ENCODE measurements at regions not wholly inside any gene's neighbourhood (a gene's known extent, or its start where the extent isn't known, plus 50 kb on each side); places are given as distances from the start of the nearest gene placed in this dataset.

- TF ChIP-seq CTCF (IDR thresholded peaks at IDR 0.05; ENCODE audit: low read depth, low read length): no peak
- TF ChIP-seq EZH2phosphoT487 (IDR thresholded peaks at IDR 0.05; ENCODE audit: low read depth): no peak
- no peak overlapping the region for H3K9ac ChIP-seq (ENCODE audit: low read length)
Measured at GRCh38 chr9:88678008-88678407, 143.0 kb downstream of the NXNL2 start.

GRCh38 chr9:88678431-88678830, 143.5 kb downstream of the NXNL2 start:
- no peaks in the 10 kb centered on the region for H3K4me1 ChIP-seq (ENCODE audit: low read length)
- no peaks in the 10 kb centered on the region for H3K79me2 ChIP-seq (ENCODE audit: low read length)
- no peaks in the 10 kb centered on the region for H3K36me3 ChIP-seq (replicated peaks; ENCODE audit: low read depth, low read length)
- no peak overlapping the region for H3K9ac ChIP-seq (ENCODE audit: low read length)
- H3K9me3 ChIP-seq (ENCODE audit: insufficient read depth, low read length): no peaks in the 10 kb centered on the region
- H3K27ac ChIP-seq (ENCODE audit: low read length): no peak overlapping the region
- no peaks in the 10 kb centered on the region for H4K20me1 ChIP-seq (ENCODE audit: insufficient read depth, low read length)
- no peaks in the 10 kb centered on the region for H3K27me3 ChIP-seq (ENCODE audit: low read depth, low read length)
- H3K4me2 ChIP-seq (ENCODE audit: low read length): no peak overlapping the region
- H3K4me3 ChIP-seq (ENCODE audit: low read length): no peak overlapping the region
- no peak for TF ChIP-seq EZH2phosphoT487 (IDR thresholded peaks at IDR 0.05; ENCODE audit: low read depth)
- no peak for TF ChIP-seq CTCF (IDR thresholded peaks at IDR 0.05; ENCODE audit: low read depth, low read length)
- no peak overlapping the region for H2AFZ ChIP-seq (ENCODE audit: low read depth, low read length)

More at GRCh38 chr9:88678008-88678407, 143.0 kb downstream of the NXNL2 start:
- no peaks in the 10 kb centered on the region for H3K79me2 ChIP-seq (ENCODE audit: low read length)
- no peak overlapping the region for H2AFZ ChIP-seq (ENCODE audit: low read depth, low read length)
- no peaks in the 10 kb centered on the region for H3K9me3 ChIP-seq (ENCODE audit: insufficient read depth, low read length)
- no peaks in the 10 kb centered on the region for H3K36me3 ChIP-seq (replicated peaks; ENCODE audit: low read depth, low read length)
- no peaks in the 10 kb centered on the region for H4K20me1 ChIP-seq (ENCODE audit: insufficient read depth, low read length)
- no peak overlapping the region for H3K4me2 ChIP-seq (ENCODE audit: low read length)
- no peak overlapping the region for H3K4me3 ChIP-seq (ENCODE audit: low read length)
- no peaks in the 10 kb centered on the region for H3K4me1 ChIP-seq (ENCODE audit: low read length)
- no peak overlapping the region for H3K27ac ChIP-seq (ENCODE audit: low read length)
- H3K27me3 ChIP-seq (ENCODE audit: low read depth, low read length): no peaks in the 10 kb centered on the region

- no peaks in the 10 kb centered on the region for H4K20me1 ChIP-seq (ENCODE audit: insufficient read depth, low read length)
- H3K27me3 ChIP-seq (ENCODE audit: low read depth, low read length): no peaks in the 10 kb centered on the region
- H3K9ac ChIP-seq (ENCODE audit: low read length): no peak overlapping the region
- no peak overlapping the region for H3K4me3 ChIP-seq (ENCODE audit: low read length)
- TF ChIP-seq EZH2phosphoT487 (IDR thresholded peaks at IDR 0.05; ENCODE audit: low read depth) (no peak), CTCF (IDR thresholded peaks at IDR 0.05; ENCODE audit: low read depth, low read length) (no peak)
- no peak overlapping the region for H3K27ac ChIP-seq (ENCODE audit: low read length)
- no peaks in the 10 kb centered on the region for H3K9me3 ChIP-seq (ENCODE audit: insufficient read depth, low read length)
- no peak overlapping the region for H3K4me2 ChIP-seq (ENCODE audit: low read length)
- no peaks in the 10 kb centered on the region for H3K36me3 ChIP-seq (replicated peaks; ENCODE audit: low read depth, low read length)
- H3K4me1 ChIP-seq (ENCODE audit: low read length): no peaks in the 10 kb centered on the region
- H2AFZ ChIP-seq (ENCODE audit: low read depth, low read length): no peak overlapping the region
- no peaks in the 10 kb centered on the region for H3K79me2 ChIP-seq (ENCODE audit: low read length)
Measured at GRCh38 chr9:88680041-88680440, 145.1 kb downstream of the NXNL2 start.

- Histone ChIP-seq H3K4me3 (ENCODE audit: low read length) (no peak overlapping the region), H2AFZ (ENCODE audit: low read depth, low read length) (no peak overlapping the region), H3K4me2 (ENCODE audit: low read length) (no peak overlapping the region), H3K27ac (ENCODE audit: low read length) (no peak overlapping the region), H3K27me3 (ENCODE audit: low read depth, low read length) (no peaks in the 10 kb centered on the region), H3K9ac (ENCODE audit: low read length) (no peak overlapping the region), H4K20me1 (ENCODE audit: insufficient read depth, low read length) (no peaks in the 10 kb centered on the region), H3K79me2 (ENCODE audit: low read length) (no peaks in the 10 kb centered on the region), H3K36me3 (replicated peaks; ENCODE audit: low read depth, low read length) (no peaks in the 10 kb centered on the region), H3K4me1 (ENCODE audit: low read length) (no peaks in the 10 kb centered on the region), H3K9me3 (ENCODE audit: insufficient read depth, low read length) (no peaks in the 10 kb centered on the region)
- TF ChIP-seq EZH2phosphoT487 (IDR thresholded peaks at IDR 0.05; ENCODE audit: low read depth) (no peak), CTCF (IDR thresholded peaks at IDR 0.05; ENCODE audit: low read depth, low read length) (no peak)
Measured at GRCh38 chr9:88680505-88681160, 145.7 kb downstream of the NXNL2 start.
